ENCODE measurements at regions not wholly inside any gene's neighbourhood (a gene's known extent, or its start where the extent isn't known, plus 50 kb on each side); places are given as distances from the start of the nearest gene placed in this dataset.

- Histone ChIP-seq H2BK5ac (ENCODE audit: low read depth, low read length) (no peak overlapping the region), H3K4ac (replicated peaks; ENCODE audit: insufficient read length, low read depth, low read length) (no peak overlapping the region), H3K4me1 (replicated peaks in 1 of 4; ENCODE audit: control insufficient read depth in 3 of 4, insufficient read depth in 4 of 4, low read length in 3 of 4) (no peaks in the 10 kb centered on the region), H3K18ac (ENCODE audit: extremely low read depth, low read length) (no peak overlapping the region), H3K4me2 (ENCODE audit: insufficient read depth in 1 of 2, low read depth in 2 of 2, low read length in 2 of 2) (no peak overlapping the region), H2AFZ (ENCODE audit: low read length) (no peak overlapping the region), H2BK15ac (ENCODE audit: low read length) (no peak overlapping the region), H2AK5ac (ENCODE audit: low read depth, low read length) (no peak overlapping the region), H3K27ac (ENCODE audit: low read depth, low read length) (no peak overlapping the region), H3K9ac (replicated peaks in 1 of 4; ENCODE audit: extremely low read depth in 1 of 4, low read depth in 3 of 4, low read length in 3 of 4) (no peak overlapping the region), H3K79me2 (ENCODE audit: control insufficient read depth in 1 of 2, insufficient read depth in 2 of 2, low read length in 2 of 2) (no peaks in the 10 kb centered on the region), H4K91ac (replicated peaks; ENCODE audit: insufficient read length, low read length) (no peak overlapping the region), H4K5ac (ENCODE audit: insufficient read length, low read depth, low read length) (no peak overlapping the region), H3K27me3 (replicated peaks in 1 of 4; ENCODE audit: control insufficient read depth in 3 of 4, extremely low read depth in 1 of 4, insufficient read depth in 3 of 4, low read length in 3 of 4) (no peaks in the 10 kb centered on the region), H4K20me1 (replicated peaks in 1 of 2; ENCODE audit: control insufficient read depth in 1 of 2, insufficient read depth in 2 of 2, low read length in 2 of 2) (no peaks in the 10 kb centered on the region), H2BK120ac (replicated peaks; ENCODE audit: low read depth, low read length) (no peak overlapping the region), H3K9me3 (ENCODE audit: insufficient read depth in 2 of 2, low read depth in 1 of 2, low read length in 1 of 2) (no peaks in the 10 kb centered on the region; a peak in 1 of 4 replicates), H3K23me2 (ENCODE audit: low read depth, low read length) (no peaks in the 10 kb centered on the region), H3K14ac (ENCODE audit: insufficient read length) (no peak overlapping the region), H3K4me3 (ENCODE audit: extremely low read depth in 1 of 4, insufficient read depth in 2 of 4, low read depth in 3 of 4, low read length in 4 of 4) (no peak overlapping the region), H3K79me1 (ENCODE audit: low read depth, low read length) (no peaks in the 10 kb centered on the region), H4K8ac (ENCODE audit: extremely low read depth, insufficient read depth, low read length) (no peak overlapping the region), H2BK20ac (ENCODE audit: low read length) (no peak overlapping the region), H3K23ac (ENCODE audit: insufficient read length) (no peak overlapping the region), H2BK12ac (ENCODE audit: low read depth, low read length) (no peak overlapping the region), H3K36me3 (ENCODE audit: control insufficient read depth in 2 of 4, insufficient read depth in 4 of 4, low read length in 3 of 4) (no peaks in the 10 kb centered on the region), H3K56ac (replicated peaks; ENCODE audit: insufficient read length, low read depth, low read length) (no peak overlapping the region)
- ChIA-PET POLR2A (ENCODE audit: partially characterized antibody) (no interaction called here), CTCF (ENCODE audit: partially characterized antibody) (no interaction called here)
- no peak for DNase-seq (ENCODE audit: low read depth in 1 of 2, low spot score in 2 of 2)
- FAIRE-seq = no peak
- WGBS, 2 experiments (ENCODE audit: extremely low coverage in 1 of 2, insufficient coverage in 1 of 2, insufficient read length in 1 of 2, insufficient replicate concordance in 2 of 2, low coverage in 1 of 2, low lambda C conversion rate in 2 of 2, missing lambda C conversion rate in 1 of 2) = 95% methylated on average over 4 of the region's 4 CpGs; no CpG with 5 or more reads in 1 of the 2 experiments
- TF ChIP-seq TAF7 (optimal IDR thresholded peaks at IDR 0.05; ENCODE audit: borderline replicate concordance, low read depth, low read length) (no peak), CTCF (IDR thresholded peaks at IDR 0.05; ENCODE audit: control extremely low read depth in 1 of 3, insufficient read depth in 1 of 3, low read depth in 1 of 3, low read length in 3 of 3) (no peak), USF2 (IDR thresholded peaks at IDR 0.05; ENCODE audit: low read length) (no peak), TBP (IDR thresholded peaks at IDR 0.05; ENCODE audit: low read depth, low read length) (no peak), SP2 (IDR thresholded peaks at IDR 0.05; ENCODE audit: low read length) (no peak), CBX8 (IDR thresholded peaks at IDR 0.05; ENCODE audit: borderline replicate concordance, low read depth, low read length) (no peak), SP1 (IDR thresholded peaks at IDR 0.05; ENCODE audit: low read depth, low read length) (no peak), BRCA1 (IDR thresholded peaks at IDR 0.05; ENCODE audit: low read depth, low read length) (no peak), ATF2 (IDR thresholded peaks at IDR 0.05; ENCODE audit: low read length) (no peak)
Observed at GRCh38 chr9:81146684-81147337, 542.5 kb downstream of the TLE1 start.
